AG04450 (cell line): ENCODE measurements at regions not wholly inside any gene's neighbourhood (a gene's known extent, or its start where the extent isn't known, plus 50 kb on each side); places are given as distances from the start of the nearest gene placed in this dataset.
"Not testable (repeated sequence)": the region's sequence is repeated elsewhere in the genome, so short reads cannot be mapped to it uniquely, and the experiment has no call there.

ENCODE experiments used
- CTCF ChIA-PET: fragments of 300-600, 350-600 bp; formaldehyde crosslinking; extraction: SDS; loops from one replicate; lab custom pipeline; 2022; ENCODE audit warnings: antibody characterized with exemption, inconsistent platforms; lab: Charles Lee
- POLR2A ChIA-PET: fragments of 350-600 bp; formaldehyde crosslinking; extraction: SDS; loops from one replicate; lab custom pipeline; 2021; ENCODE audit warnings: antibody characterized with exemption, inconsistent platforms; lab: Yijun Ruan, JAX
- DNase-seq: peaks from one replicate; pipeline ENCODE4 v3.0.0-alpha.2; 2011; ENCODE audit warnings: low read depth, low spot score
- H3K27ac ChIP-seq: one replicate; pipeline ENCODE4 v1.5.1; 2012; ENCODE audit warnings: low read depth, low read length, control low read depth
- H3K27me3 ChIP-seq: one replicate; pipeline ENCODE4 v1.6.0; 2012; ENCODE audit warnings: low read length; ENCODE audit not compliant: control insufficient read depth, insufficient read depth
- H3K4me3 ChIP-seq: 2 replicates; pipeline ENCODE4 v1.5.1; 2011; ENCODE audit warnings: mild to moderate bottlenecking, low read depth, low read length, control low read depth
- H3K9me3 ChIP-seq: 2 replicates; pipeline ENCODE4 v1.5.1; 2012; ENCODE audit warnings: low read length; ENCODE audit not compliant: control insufficient read depth, insufficient read depth
- TF ChIP-seq, protein P1 (sequence below): IDR thresholded peaks from 2 replicates; pipeline ENCODE4 v1.5.1; 2011; ENCODE audit warnings: low read depth, low read length, control low read depth, inconsistent platforms

DNA sequence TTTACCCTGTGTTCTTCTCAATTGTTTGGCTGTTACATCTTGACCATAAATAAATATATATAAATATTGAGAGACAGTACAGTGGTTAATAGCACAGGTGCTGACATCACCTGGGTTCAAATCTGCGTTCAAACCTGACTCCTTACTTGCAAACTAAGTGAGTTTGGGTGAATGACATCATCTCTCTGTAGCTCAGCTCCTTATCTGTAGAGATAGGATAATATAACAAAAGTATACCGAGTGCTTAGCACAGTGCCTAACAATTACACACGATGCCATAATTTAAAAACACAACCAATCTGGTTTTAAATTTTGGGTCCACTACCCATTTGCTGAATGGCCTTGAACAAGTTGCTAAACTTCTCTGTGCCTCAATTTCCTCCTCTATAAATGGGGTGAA, 86.6 kb downstream of the RRAGC start:
- ChIA-PET CTCF (no interaction called here), POLR2A (no interaction called here)
- no peak overlapping the region for H3K4me3 ChIP-seq
- TF ChIP-seq, protein P1, sequence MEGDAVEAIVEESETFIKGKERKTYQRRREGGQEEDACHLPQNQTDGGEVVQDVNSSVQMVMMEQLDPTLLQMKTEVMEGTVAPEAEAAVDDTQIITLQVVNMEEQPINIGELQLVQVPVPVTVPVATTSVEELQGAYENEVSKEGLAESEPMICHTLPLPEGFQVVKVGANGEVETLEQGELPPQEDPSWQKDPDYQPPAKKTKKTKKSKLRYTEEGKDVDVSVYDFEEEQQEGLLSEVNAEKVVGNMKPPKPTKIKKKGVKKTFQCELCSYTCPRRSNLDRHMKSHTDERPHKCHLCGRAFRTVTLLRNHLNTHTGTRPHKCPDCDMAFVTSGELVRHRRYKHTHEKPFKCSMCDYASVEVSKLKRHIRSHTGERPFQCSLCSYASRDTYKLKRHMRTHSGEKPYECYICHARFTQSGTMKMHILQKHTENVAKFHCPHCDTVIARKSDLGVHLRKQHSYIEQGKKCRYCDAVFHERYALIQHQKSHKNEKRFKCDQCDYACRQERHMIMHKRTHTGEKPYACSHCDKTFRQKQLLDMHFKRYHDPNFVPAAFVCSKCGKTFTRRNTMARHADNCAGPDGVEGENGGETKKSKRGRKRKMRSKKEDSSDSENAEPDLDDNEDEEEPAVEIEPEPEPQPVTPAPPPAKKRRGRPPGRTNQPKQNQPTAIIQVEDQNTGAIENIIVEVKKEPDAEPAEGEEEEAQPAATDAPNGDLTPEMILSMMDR, result no peak
- no peaks in the 10 kb centered on the region for H3K27me3 ChIP-seq
- no peak for DNase-seq
- no peaks in the 10 kb centered on the region for H3K9me3 ChIP-seq
- no peak overlapping the region for H3K27ac ChIP-seq

DNA sequence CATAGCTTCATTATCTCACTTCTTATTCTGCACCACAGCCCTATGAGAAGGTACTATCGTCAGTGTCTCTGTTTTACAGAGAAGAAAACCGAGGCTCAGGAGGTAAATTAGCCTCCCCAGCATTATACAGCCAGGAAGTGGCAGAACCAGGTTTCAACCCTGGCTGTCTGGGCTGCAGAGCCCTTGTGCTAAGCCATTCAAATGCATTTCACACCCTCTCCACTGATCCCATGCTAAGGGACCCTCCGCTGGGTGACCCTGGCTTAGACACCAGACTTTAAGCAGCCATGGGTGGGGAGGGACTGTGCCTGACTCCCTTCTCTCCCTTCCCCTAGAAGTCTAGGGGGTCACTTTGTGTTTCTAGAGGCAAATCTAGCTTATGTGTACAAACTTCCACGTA, 87.5 kb downstream of the RRAGC start:
- no peak for DNase-seq
- CTCF ChIA-PET, result no interaction called here
- no peaks in the 10 kb centered on the region for H3K9me3 ChIP-seq

DNA sequence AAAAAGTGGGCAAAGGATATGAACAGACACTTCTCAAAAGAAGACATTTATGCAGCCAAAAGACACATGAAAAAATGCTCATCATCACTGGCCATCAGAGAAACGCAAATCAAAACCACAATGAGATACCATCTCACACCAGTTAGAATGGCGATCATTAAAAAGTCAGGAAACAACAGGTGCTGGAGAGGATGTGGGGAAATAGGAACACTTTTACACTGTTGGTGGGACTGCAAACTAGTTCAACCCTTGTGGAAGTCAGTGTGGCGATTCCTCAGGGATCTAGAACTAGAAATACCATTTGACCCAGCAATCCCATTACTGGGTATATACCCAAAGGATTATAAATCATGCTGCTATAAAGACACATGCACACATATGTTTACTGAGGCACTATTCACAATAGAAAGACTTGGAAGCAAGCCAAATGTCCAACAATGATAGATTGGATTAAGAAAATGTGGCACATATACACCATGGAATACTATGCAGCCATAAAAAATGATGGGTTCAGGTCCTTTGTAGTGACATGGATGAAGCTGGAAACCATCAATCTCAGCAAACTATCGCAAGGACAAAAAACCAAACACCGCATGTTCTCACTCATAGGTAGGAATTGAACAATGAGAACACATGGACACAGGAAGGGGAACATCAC, 88.9 kb downstream of the RRAGC start:
- H3K27ac ChIP-seq, POLR2A ChIA-PET, H3K9me3 ChIP-seq, DNase-seq, H3K4me3 ChIP-seq, H3K27me3 ChIP-seq, CTCF ChIA-PET: not testable (repeated sequence)

More for the DNA sequence above, 87.5 kb downstream of the RRAGC start:
- POLR2A ChIA-PET, result no interaction called here
- TF ChIP-seq, protein P1, result no peak
- Histone ChIP-seq H3K4me3 (no peak overlapping the region), H3K27ac (no peak overlapping the region), H3K27me3 (no peaks in the 10 kb centered on the region)

DNA sequence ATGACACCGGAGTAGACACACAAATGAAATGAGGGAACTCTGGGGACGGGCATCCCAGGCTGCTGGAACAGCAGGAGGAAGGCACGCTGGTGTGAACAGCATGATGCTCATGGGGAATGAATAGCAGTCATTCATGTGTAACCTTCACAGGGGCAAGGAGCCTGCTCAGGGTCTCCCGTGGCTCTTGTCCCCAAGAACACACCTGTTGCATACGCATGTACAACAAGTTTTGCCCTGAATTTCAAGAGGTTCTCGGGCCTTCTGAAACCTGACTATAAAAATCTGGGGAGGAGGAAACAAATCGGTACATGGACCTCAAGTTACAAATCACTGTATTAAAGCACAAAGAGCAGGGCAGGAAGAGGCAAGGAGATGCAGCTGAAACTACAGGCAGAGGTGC, 93.4 kb downstream of the RRAGC start:
- TF ChIP-seq, protein P1, result no peak
- Histone ChIP-seq H3K9me3 (no peaks in the 10 kb centered on the region), H3K4me3 (no peak overlapping the region), H3K27me3 (no peaks in the 10 kb centered on the region), H3K27ac (no peak overlapping the region)
- POLR2A ChIA-PET, result no interaction called here
- no peak for DNase-seq
- CTCF ChIA-PET, result no interaction called here

DNA sequence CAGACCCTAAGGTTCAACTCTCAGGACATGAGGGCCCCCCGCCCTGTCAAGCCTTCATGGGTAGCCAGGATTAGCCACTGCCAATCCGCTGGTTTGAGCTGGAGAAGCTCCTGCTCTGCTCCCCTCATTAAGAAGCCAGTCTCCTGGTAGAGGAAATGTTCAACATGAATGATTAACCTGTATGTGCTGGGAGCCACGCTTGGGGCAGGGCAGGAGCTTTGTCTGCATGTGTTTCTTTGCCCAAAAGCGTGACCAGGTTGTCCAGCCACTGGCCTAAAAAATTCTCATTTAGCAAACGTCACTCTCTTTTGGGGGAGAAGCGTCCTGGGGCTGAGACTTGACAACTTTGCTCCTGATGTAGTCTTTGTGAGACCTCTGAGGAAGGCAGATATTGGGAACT, 96.5 kb downstream of the RRAGC start:
- H3K27ac ChIP-seq, result no peak overlapping the region
- no peaks in the 10 kb centered on the region for H3K27me3 ChIP-seq
- no peak for DNase-seq
- ChIA-PET POLR2A (interaction anchor here (0.7 kb wide), 1 partner anchor 844 kb away, joined by 3 read pairs; no protein-coding TSS in a partner anchor), CTCF (no interaction called here)
- TF ChIP-seq, protein P1, result no peak
- H3K4me3 ChIP-seq, result no peak overlapping the region
- no peaks in the 10 kb centered on the region for H3K9me3 ChIP-seq
